ENCODE measurements at regions not wholly inside any gene's neighbourhood (a gene's known extent, or its start where the extent isn't known, plus 50 kb on each side); places are given as distances from the start of the nearest gene placed in this dataset.

DNA sequence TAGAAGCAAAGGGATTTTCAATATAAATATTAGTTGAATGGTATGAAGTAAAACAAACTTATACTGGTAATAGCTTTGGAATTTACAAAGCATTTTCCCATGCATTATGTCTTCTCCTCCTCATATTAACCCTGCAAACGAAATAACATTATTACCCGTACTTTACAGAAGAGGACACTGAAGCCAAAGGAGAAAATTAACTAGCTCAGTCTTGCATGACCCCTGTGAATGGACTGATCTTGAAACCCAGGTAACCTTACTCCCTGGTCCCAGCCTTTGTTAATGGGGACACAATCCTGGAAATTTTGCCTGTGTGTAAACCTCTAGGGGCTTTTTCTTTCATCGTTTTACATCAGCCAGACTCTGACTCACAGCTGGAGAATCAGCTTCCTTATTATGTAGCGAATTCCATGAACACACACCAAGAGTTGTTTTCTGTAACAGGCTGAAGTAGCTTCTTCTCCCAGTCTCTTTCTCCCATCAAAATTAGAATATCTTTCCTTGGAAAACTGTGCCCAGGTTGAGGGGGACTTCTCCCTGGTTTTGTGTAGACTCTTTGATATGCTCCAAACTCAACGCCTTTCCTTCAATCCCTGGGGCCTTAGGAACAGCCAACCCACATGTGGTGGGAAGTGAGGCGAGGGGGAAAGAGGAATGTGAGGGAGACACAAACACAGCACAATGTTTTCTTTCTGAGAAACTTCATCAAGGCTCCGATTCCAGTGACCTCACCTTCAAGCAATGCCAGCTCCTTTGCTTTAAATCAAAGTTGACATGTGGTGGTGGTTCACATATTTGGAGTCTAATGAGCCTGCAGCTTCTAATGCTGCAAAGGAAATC lies 480.9 kb upstream of the PAPPA start:
- DNase-seq (ENCODE audit: extremely low read depth, insufficient read length), result no peak
- H3K4me3 ChIP-seq (replicated peaks; ENCODE audit: low read depth, low read length), result no peak overlapping the region
- TF ChIP-seq, protein P1, sequence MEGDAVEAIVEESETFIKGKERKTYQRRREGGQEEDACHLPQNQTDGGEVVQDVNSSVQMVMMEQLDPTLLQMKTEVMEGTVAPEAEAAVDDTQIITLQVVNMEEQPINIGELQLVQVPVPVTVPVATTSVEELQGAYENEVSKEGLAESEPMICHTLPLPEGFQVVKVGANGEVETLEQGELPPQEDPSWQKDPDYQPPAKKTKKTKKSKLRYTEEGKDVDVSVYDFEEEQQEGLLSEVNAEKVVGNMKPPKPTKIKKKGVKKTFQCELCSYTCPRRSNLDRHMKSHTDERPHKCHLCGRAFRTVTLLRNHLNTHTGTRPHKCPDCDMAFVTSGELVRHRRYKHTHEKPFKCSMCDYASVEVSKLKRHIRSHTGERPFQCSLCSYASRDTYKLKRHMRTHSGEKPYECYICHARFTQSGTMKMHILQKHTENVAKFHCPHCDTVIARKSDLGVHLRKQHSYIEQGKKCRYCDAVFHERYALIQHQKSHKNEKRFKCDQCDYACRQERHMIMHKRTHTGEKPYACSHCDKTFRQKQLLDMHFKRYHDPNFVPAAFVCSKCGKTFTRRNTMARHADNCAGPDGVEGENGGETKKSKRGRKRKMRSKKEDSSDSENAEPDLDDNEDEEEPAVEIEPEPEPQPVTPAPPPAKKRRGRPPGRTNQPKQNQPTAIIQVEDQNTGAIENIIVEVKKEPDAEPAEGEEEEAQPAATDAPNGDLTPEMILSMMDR (IDR thresholded peaks at IDR 0.05; ENCODE audit: insufficient read depth, low read length, poor library complexity, severe bottlenecking), result no peak
- no peaks in the 10 kb centered on the region for H3K36me3 ChIP-seq (ENCODE audit: control insufficient read depth, insufficient read depth, low read length)
- H3K27me3 ChIP-seq (replicated peaks; ENCODE audit: control insufficient read depth, insufficient read depth, low read length), result no peaks in the 10 kb centered on the region

DNA sequence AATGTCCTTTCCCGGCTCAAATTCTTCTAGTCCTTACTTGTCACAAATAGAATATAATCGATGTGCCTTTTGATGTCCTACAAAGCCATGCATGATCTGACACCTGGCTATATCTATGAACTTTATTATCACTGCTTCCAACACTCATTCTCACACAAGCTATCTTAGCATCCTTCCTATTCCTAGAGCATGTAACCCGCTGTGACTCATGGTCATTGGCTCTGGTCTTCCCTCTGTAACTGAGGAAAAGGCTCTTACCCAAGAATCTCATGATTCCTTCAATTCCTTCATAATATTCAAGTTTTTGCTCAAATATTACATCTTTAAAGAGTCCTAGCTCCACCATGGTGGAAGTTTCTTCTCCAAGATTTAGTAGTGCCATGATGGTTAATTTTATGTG lies 480.0 kb upstream of the PAPPA start:
- DNase-seq (ENCODE audit: extremely low read depth, insufficient read length), result no peak
- no peaks in the 10 kb centered on the region for H3K36me3 ChIP-seq (ENCODE audit: control insufficient read depth, insufficient read depth, low read length)
- H3K4me3 ChIP-seq (replicated peaks; ENCODE audit: low read depth, low read length), result no peak overlapping the region
- H3K27me3 ChIP-seq (replicated peaks; ENCODE audit: control insufficient read depth, insufficient read depth, low read length), result no peaks in the 10 kb centered on the region
- TF ChIP-seq, protein P1 (IDR thresholded peaks at IDR 0.05; ENCODE audit: insufficient read depth, low read length, poor library complexity, severe bottlenecking), result no peak

DNA sequence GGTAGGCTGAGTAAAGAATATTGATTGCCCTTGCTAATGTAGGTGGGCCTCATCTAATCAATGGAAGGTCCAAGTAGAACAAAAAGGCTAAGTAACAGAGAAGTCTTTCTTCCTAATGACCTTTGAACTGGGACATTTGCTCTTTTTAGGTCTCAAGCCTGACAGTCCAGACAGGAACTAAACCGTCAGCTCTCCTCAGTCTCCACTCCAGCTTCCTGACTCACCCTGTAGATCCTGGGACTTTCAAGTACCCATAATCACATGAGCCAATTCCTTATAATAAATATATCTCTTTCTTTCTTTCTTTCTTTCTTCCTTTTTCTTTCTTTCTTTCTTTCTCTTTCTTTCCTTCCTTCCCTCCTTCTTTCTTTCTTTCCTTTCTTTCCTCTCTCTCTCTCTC lies 479.5 kb upstream of the PAPPA start:
- DNase-seq (ENCODE audit: extremely low read depth, insufficient read length), result no peak
- H3K4me3 ChIP-seq (replicated peaks; ENCODE audit: low read depth, low read length), result no peak overlapping the region
- TF ChIP-seq, protein P1 (IDR thresholded peaks at IDR 0.05; ENCODE audit: insufficient read depth, low read length, poor library complexity, severe bottlenecking), result no peak
- no peaks in the 10 kb centered on the region for H3K27me3 ChIP-seq (replicated peaks; ENCODE audit: control insufficient read depth, insufficient read depth, low read length)
- no peaks in the 10 kb centered on the region for H3K36me3 ChIP-seq (ENCODE audit: control insufficient read depth, insufficient read depth, low read length)

DNA sequence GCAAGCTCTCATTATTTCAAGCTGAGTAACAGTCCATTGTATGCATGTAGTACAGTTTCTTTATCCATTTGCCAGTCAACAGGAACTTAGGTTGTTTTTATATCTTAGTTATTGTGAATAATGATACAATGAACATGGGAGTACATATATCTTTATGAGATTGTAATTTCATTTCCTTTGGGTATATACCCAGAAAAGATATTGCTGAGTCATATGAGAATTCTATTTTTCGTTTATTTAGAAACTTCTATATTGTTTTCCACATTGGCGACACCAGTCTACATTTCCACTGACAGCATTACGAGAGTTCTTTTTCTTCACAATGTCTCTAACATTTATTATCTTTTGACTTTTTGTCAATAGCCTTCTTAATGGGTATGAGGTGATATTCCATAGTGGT lies 477.8 kb upstream of the PAPPA start:
- Histone ChIP-seq H3K4me3 (replicated peaks; ENCODE audit: low read depth, low read length) (no peak overlapping the region), H3K27me3 (replicated peaks; ENCODE audit: control insufficient read depth, insufficient read depth, low read length) (no peaks in the 10 kb centered on the region), H3K36me3 (ENCODE audit: control insufficient read depth, insufficient read depth, low read length) (no peaks in the 10 kb centered on the region)
- no peak for DNase-seq (ENCODE audit: extremely low read depth, insufficient read length)
- TF ChIP-seq, protein P1 (IDR thresholded peaks at IDR 0.05; ENCODE audit: insufficient read depth, low read length, poor library complexity, severe bottlenecking), result no peak

DNA sequence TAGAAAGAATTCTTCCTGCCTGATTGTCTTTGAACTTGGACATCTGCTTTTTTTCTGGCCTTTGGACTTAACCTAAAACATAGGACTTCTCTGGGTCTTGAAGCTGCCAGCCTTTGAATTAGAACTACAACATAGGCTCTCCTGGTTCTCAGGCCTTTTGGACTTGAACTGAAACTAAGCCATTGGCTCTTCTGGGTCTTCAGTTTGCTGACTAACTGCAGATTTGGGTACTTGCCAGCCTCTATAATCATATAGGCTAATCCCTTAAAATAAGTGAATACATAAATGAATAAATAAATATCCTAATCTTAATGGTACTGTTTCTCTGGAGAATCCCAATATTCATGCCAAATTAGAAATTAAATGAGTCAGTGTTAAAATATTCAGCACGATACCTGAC lies 473.4 kb upstream of the PAPPA start:
- DNase-seq (ENCODE audit: extremely low read depth, insufficient read length), result no peak
- TF ChIP-seq, protein P1 (IDR thresholded peaks at IDR 0.05; ENCODE audit: insufficient read depth, low read length, poor library complexity, severe bottlenecking), result no peak

More for the DNA sequence above, 473.4 kb upstream of the PAPPA start:
- Histone ChIP-seq H3K36me3 (ENCODE audit: control insufficient read depth, insufficient read depth, low read length) (no peaks in the 10 kb centered on the region), H3K27me3 (replicated peaks; ENCODE audit: control insufficient read depth, insufficient read depth, low read length) (no peaks in the 10 kb centered on the region), H3K4me3 (replicated peaks; ENCODE audit: low read depth, low read length) (no peak overlapping the region)

Measured in GM06990 (cell line).